ENCODE measurements at regions not wholly inside any gene's neighbourhood (a gene's known extent, or its start where the extent isn't known, plus 50 kb on each side); places are given as distances from the start of the nearest gene placed in this dataset.

DNA sequence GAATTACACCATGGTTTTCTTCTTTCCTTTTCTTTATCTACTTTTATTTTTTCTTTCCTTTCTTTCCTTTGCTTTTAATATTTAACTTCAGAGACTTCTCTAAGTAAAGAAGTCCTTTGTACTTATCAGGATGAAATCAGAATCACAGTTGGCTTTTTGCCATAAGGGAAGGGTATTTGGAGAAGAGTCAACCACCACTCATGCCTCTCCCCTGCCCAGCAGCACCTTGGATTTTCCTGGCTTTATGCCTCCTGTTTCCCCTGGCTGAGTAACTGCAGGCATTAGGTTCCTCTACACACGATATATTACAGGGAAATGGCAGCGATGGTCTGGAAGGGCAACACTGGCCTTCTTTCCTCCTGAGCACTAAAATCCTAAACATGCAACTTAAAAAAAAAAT, 266.4 kb upstream of the CAND1 start:
- TF ChIP-seq, protein P1, sequence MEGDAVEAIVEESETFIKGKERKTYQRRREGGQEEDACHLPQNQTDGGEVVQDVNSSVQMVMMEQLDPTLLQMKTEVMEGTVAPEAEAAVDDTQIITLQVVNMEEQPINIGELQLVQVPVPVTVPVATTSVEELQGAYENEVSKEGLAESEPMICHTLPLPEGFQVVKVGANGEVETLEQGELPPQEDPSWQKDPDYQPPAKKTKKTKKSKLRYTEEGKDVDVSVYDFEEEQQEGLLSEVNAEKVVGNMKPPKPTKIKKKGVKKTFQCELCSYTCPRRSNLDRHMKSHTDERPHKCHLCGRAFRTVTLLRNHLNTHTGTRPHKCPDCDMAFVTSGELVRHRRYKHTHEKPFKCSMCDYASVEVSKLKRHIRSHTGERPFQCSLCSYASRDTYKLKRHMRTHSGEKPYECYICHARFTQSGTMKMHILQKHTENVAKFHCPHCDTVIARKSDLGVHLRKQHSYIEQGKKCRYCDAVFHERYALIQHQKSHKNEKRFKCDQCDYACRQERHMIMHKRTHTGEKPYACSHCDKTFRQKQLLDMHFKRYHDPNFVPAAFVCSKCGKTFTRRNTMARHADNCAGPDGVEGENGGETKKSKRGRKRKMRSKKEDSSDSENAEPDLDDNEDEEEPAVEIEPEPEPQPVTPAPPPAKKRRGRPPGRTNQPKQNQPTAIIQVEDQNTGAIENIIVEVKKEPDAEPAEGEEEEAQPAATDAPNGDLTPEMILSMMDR (IDR thresholded peaks at IDR 0.05), result no peak
- no peak for TF ChIP-seq POLR2A (IDR thresholded peaks at IDR 0.05)

All from lower leg skin (tissue), 3 donors.